GM12801 (cell line): ENCODE measurements at regions not wholly inside any gene's neighbourhood (a gene's known extent, or its start where the extent isn't known, plus 50 kb on each side); places are given as distances from the start of the nearest gene placed in this dataset.

Experiments
- TF ChIP-seq, protein P1 (sequence below): IDR thresholded peaks from one replicate; pipeline ENCODE4 v1.5.1; 2011; ENCODE audit warnings: control low read depth; ENCODE audit not compliant: insufficient read length; ENCODE audit errors: extremely low read depth

DNA sequence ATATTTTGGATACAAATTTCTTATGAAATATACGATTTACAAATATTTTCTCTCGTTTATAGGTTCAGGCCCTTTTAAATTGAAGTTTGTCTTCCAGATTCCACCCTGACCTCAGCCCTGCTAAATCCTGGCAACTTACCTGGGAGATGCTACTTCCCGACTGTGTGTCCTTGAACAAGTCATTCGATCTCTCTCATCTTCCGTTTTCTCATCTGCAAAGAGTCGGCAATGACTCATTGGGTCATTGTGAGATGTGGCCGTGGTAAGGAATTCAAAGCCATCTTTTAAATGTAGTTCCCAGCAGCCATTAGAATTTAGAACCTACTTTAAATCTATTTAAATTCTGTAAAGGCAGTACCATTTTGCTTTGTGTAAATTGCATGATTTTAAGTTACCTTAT is 72.5 kb downstream of the LHX2 start:
- TF ChIP-seq, protein P1, sequence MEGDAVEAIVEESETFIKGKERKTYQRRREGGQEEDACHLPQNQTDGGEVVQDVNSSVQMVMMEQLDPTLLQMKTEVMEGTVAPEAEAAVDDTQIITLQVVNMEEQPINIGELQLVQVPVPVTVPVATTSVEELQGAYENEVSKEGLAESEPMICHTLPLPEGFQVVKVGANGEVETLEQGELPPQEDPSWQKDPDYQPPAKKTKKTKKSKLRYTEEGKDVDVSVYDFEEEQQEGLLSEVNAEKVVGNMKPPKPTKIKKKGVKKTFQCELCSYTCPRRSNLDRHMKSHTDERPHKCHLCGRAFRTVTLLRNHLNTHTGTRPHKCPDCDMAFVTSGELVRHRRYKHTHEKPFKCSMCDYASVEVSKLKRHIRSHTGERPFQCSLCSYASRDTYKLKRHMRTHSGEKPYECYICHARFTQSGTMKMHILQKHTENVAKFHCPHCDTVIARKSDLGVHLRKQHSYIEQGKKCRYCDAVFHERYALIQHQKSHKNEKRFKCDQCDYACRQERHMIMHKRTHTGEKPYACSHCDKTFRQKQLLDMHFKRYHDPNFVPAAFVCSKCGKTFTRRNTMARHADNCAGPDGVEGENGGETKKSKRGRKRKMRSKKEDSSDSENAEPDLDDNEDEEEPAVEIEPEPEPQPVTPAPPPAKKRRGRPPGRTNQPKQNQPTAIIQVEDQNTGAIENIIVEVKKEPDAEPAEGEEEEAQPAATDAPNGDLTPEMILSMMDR = no peak

DNA sequence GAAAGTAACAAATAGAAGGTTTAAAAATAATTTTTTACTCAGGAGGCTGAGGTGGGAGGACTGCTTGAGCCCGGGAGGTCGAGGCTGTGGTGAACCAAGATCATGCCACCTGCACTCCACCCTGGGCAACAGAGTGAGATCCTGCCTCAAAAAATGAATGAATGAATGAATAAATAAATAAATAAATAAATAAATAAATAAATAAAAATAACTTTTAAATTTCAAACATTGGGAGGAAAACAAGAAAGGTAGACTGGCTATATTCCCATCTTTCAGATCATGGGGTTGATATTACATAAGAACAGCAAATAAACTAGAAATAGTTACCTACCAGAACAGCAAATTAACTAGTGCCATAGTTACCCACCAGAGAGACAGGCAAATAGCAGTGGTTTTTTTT is 75.7 kb downstream of the LHX2 start:
- TF ChIP-seq, protein P1 = no peak

DNA sequence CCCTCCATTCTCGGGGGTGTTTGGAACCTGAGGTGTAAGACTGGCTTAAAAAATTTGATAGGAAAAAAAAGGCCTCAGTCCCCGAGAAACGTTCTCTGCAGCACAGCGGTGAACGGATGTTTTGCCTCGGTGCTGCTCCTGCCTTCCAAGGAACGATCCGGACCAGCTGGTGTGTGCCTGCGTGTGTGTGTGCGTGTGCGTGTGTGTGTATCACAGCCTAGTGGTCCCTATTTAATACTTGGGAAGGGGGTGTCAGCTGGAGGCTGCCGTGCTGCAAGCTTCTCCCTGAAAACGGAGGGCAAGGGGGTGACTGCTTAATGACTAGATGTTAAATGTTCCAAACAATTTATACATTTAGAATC is 76.9 kb downstream of the LHX2 start:
- TF ChIP-seq, protein P1 = no peak

DNA sequence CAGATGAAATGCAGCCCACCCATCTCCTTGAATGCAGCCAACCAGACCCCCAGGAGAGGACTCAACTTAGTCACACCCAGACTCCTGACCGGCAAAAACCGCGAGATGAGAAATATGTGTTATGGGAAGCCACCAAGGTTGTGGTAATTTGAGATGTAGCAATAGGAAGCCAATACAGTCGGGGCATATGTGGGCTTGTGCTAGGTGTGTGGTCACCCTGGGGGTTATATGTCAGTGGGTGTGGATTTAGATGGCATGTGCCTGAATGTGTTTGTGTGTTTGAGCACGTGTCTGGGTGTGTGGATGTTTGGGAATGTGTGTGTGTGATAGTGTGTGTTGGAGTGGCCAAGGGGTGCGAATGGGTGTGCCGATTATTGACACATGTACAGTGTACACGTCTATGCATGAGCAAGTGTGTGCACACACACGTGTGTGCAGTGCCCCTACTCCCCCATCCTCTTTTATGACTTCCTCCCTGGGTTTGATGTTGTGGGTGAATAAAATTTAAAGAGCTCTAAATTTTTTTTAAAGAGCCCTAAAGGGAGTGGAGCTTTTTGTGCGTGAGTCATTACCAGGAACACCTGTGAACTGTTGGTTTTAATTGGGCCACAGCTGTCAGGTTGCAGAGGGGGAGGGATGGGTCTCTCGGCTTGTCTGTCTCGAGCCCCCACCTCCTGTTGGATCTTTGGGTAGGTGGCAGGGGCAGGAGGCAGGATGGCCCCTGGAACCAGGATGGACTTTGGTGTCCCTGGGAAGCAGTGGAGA is 86.8 kb downstream of the LHX2 start:
- TF ChIP-seq, protein P1 = no peak

DNA sequence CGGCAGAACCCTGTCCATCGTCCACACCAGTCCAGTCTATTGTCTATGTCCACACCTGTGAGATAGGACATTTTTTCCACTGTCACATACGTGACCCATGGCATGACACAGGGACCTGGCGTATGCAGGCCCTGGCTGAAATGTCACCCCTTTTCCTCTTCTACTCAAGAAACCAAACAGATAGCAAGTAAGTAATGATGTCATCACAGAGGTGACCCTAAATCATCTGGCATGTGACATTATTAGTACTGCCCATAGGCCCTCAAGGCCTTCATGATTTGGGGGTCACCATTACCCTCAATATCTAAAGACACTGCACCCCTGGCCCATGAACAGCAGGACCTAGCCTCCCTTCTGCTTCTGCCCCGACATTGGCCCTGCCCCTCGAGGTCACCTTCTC is 88.3 kb downstream of the LHX2 start:
- TF ChIP-seq, protein P1 = no peak

DNA sequence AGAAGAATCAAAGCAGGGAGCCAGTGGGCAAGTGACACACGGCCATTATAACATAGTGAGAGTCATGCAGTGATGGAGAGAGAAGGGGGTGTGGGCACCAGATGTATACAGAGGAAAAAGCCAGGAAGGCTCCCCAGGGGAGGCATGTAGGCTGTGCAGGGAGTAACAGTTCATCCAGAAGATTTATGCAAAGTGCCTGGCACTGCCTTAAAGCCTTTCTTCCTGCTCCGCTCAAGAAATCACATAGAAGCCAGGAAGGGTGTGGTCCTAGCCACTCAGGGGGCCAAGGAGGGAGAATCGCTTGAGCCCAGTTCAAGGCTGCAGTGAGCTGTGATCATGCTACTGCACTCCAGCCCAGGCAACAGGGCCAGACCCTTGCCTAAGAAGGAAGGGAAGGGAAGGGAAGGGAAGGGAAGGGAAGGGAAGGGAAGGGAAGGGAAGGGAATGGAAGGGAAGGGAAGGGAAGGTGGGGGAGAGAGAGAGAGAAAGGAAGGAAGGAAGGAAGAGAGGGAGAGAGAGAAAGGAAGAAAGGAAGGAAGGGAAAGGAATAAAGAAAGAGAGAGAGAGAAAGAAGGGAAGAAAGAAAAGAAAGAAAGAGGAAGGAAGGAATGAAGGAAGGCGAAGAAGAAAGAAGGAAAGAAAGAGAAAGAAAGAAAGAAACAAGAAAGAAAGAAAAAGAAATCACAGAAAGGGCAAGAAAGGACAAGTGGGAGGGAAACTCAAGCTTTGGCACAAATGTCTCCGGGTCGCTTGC is 89.8 kb downstream of the LHX2 start:
- TF ChIP-seq, protein P1 = no peak

DNA sequence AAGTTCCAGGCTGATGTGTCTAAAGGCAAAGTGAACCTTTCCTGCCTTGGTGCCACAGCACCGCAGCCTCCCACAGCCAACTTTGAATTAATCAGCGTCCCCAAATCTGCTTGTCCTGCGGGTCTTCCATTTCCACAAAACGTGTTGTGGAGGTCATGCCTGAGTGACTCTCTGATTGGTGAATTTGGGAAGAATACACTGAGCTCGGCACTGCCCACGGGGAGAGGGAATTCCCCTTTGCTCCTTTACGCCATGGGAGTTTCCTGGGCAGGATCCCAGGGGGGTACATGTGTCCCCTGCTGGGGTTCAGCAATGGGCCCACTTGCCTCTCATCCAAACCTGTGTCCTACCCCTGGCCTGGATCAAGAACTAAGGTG is 90.4 kb downstream of the LHX2 start:
- TF ChIP-seq, protein P1 = no peak
